OCI-LY7 (cell line): ENCODE measurements at regions not wholly inside any gene's neighbourhood (a gene's known extent, or its start where the extent isn't known, plus 50 kb on each side); places are given as distances from the start of the nearest gene placed in this dataset.

Experiments
- BruUV-seq: library from RNA; stranded (reverse); fragments of 400-500 nt; replicated peaks from 2 replicates; lab custom pipeline; 2021; lab: Mats Ljungman, UMichigan
- CTCF ChIA-PET: fragments of 300-600 bp; sonication (Branson Sonifier 250); formaldehyde crosslinking; loops from one replicate; lab custom pipeline; 2022; ENCODE audit warnings: antibody characterized with exemption; ENCODE audit not compliant: unreplicated experiment; lab: Charles Lee
- POLR2A ChIA-PET: fragments of 300-600 bp; sonication (Branson Sonifier 250); formaldehyde crosslinking; loops from one replicate; lab custom pipeline; 2022; ENCODE audit warnings: antibody characterized with exemption; lab: Charles Lee
- DNase-seq: peaks from one replicate; pipeline ENCODE4 v3.0.0-alpha.2; 2015; ENCODE audit warnings: low spot score
- H2AFZ ChIP-seq: fragments of 200-600 bp; sonication (generic), shearing (Covaris generic); 2 replicates; pipeline ENCODE4 v1.6.1; 2014; ENCODE audit warnings: mild to moderate bottlenecking, antibody characterized with exemption, low read length, moderate library complexity
- H3K27ac ChIP-seq: fragments of 200-600 bp; sonication (generic); 2 replicates; pipeline ENCODE4 v1.5.1; 2014; ENCODE audit warnings: mixed run types, low read depth, mild to moderate bottlenecking, moderate library complexity, low read length, inconsistent platforms; ENCODE audit not compliant: poor library complexity, severe bottlenecking
- H3K36me3 ChIP-seq: fragments of 200-600 bp; sonication (generic); 2 replicates; pipeline ENCODE4 v1.6.1; 2014; ENCODE audit warnings: mild to moderate bottlenecking, antibody characterized with exemption, low read length, moderate library complexity, mixed read lengths; ENCODE audit not compliant: insufficient read depth
- H3K4me1 ChIP-seq: fragments of 200-600 bp; sonication (generic); 2 replicates; pipeline ENCODE4 v1.5.1; 2014; ENCODE audit warnings: mild to moderate bottlenecking, low read length; ENCODE audit not compliant: insufficient read depth, poor library complexity, severe bottlenecking
- H3K4me2 ChIP-seq: fragments of 200-600 bp; sonication (generic); 2 replicates; pipeline ENCODE4 v1.6.1; 2014; ENCODE audit warnings: mild to moderate bottlenecking, low read length
- H3K4me3 ChIP-seq: fragments of 200-600 bp; sonication (generic); 2 replicates; pipeline ENCODE4 v1.5.1; 2014; ENCODE audit warnings: mild to moderate bottlenecking, low read depth, low read length; ENCODE audit not compliant: poor library complexity, severe bottlenecking
- H3K79me2 ChIP-seq: fragments of 200-600 bp; sonication (generic); 2 replicates; pipeline ENCODE4 v1.6.1; 2016; ENCODE audit warnings: low read depth, mild to moderate bottlenecking, low read length, moderate library complexity, mixed read lengths; ENCODE audit not compliant: insufficient read depth
- H3K9me2 ChIP-seq: fragments of 200-600 bp; sonication (generic); 2 replicates; pipeline ENCODE4 v1.6.1; 2016; ENCODE audit warnings: mild to moderate bottlenecking, low read length, mixed read lengths; ENCODE audit not compliant: insufficient read depth
- H3K9me3 ChIP-seq: fragments of 200-600 bp; sonication (generic); 2 replicates; pipeline ENCODE4 v1.6.1; 2014; ENCODE audit warnings: mild to moderate bottlenecking, mixed run types, low read length, mixed read lengths
- H4K20me1 ChIP-seq: fragments of 200-600 bp; sonication (generic); 2 replicates; pipeline ENCODE4 v1.6.1; 2014; ENCODE audit warnings: mild to moderate bottlenecking, antibody characterized with exemption, low read length, moderate library complexity, mixed read lengths; ENCODE audit not compliant: insufficient read depth
- EZH2phosphoT487 ChIP-seq: fragments of 200-600 bp; sonication (generic); IDR thresholded peaks from 2 replicates; pipeline ENCODE4 v1.6.1; 2018; ENCODE audit warnings: low read depth, borderline replicate concordance, mild to moderate bottlenecking, mixed run types, antibody characterized with exemption, low read length, moderate library complexity, mixed read lengths
- intact Hi-C: fragments of 100-400 bp; cut with micrococcal nuclease; formaldehyde crosslinking; loops from one replicate; pipeline ENCODE4 v1.10.0; 2022; ENCODE audit not compliant: unreplicated experiment
- TF ChIP-seq, protein P1 (sequence below): fragments of 200-600 bp; sonication (generic); conservative IDR thresholded peaks from 2 replicates; pipeline ENCODE4 v1.5.1; 2014; ENCODE audit warnings: mild to moderate bottlenecking, antibody characterized with exemption, low read length, moderate library complexity, mixed read lengths

DNA sequence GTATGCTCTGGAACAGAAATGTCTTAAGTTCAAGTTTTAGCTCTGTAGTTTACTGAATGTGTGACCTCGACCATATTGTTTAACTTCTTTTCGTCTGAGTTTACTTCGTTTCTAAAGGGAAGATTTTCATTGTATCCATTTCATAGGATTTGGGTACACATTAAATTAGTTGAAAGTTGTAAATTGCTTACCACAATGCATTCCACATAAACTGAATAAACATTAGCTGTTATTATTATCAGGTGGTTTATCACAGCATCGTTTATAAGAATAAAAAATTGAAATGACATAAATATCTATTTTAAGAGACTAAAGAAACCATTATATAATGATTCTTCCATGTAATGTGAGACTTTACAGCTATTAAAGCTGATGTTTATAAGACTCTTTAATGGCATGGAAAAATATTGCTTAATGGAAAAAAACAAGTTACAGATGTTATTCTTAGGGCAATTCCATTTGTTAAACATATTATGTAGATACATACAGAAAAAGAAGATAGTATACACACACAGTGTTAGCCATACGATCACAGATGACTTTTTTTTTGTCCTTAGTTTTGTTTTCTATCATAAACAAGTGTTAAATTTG is 342.3 kb upstream of the SGO1 start:
- H3K27ac ChIP-seq = no peak overlapping the region
- no peak overlapping the region for H3K4me3 ChIP-seq
- intact Hi-C loops = no loop called here
- no peak for DNase-seq
- no peaks in the 10 kb centered on the region for H3K4me1 ChIP-seq
- H2AFZ ChIP-seq = no peak overlapping the region
- ChIA-PET CTCF (no interaction called here), POLR2A (no interaction called here)
- no peaks in the 10 kb centered on the region for H3K9me3 ChIP-seq
- no peaks in the 10 kb centered on the region for H3K79me2 ChIP-seq
- H3K9me2 ChIP-seq = no peaks in the 10 kb centered on the region
- no peaks in the 10 kb centered on the region for H3K36me3 ChIP-seq
- BruUV-seq = no TSS peak
- TF ChIP-seq, protein P1, sequence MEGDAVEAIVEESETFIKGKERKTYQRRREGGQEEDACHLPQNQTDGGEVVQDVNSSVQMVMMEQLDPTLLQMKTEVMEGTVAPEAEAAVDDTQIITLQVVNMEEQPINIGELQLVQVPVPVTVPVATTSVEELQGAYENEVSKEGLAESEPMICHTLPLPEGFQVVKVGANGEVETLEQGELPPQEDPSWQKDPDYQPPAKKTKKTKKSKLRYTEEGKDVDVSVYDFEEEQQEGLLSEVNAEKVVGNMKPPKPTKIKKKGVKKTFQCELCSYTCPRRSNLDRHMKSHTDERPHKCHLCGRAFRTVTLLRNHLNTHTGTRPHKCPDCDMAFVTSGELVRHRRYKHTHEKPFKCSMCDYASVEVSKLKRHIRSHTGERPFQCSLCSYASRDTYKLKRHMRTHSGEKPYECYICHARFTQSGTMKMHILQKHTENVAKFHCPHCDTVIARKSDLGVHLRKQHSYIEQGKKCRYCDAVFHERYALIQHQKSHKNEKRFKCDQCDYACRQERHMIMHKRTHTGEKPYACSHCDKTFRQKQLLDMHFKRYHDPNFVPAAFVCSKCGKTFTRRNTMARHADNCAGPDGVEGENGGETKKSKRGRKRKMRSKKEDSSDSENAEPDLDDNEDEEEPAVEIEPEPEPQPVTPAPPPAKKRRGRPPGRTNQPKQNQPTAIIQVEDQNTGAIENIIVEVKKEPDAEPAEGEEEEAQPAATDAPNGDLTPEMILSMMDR = no peak
- TF ChIP-seq EZH2phosphoT487 = no peak
- no peak overlapping the region for H3K4me2 ChIP-seq
- no peaks in the 10 kb centered on the region for H4K20me1 ChIP-seq

DNA sequence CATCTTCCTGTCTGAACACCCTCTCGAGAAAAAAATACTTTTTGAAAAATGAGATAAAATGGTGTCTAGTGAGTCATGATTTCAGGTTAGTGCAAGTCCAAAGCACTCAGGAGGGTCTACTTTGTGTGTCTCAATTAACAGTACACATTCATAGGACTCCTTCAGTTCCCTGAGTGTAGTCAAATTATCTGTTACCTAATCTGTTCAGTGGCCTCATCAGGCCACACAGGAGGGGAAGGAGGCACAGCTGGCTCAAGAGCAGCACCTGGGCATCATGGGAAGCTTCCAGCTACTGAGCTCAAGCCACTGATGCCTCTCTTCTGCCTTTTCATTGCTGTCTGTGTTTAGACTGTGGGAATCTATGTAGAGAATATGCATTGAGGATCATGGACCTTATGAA is 341.4 kb upstream of the SGO1 start:
- Histone ChIP-seq H3K4me1 (no peaks in the 10 kb centered on the region), H3K4me3 (no peak overlapping the region), H4K20me1 (no peaks in the 10 kb centered on the region), H3K9me3 (no peaks in the 10 kb centered on the region), H3K27ac (no peak overlapping the region), H3K9me2 (no peaks in the 10 kb centered on the region), H3K4me2 (no peak overlapping the region), H3K79me2 (no peaks in the 10 kb centered on the region), H3K36me3 (no peaks in the 10 kb centered on the region), H2AFZ (no peak overlapping the region)
- no TSS peak for BruUV-seq
- DNase-seq = no peak
- CTCF ChIA-PET = no interaction called here
- POLR2A ChIA-PET = interaction anchor here (0.5 kb wide), 1 partner anchor 16 kb away, joined by 3 read pairs; no protein-coding TSS in a partner anchor
- no peak for TF ChIP-seq EZH2phosphoT487
- TF ChIP-seq, protein P1 = no peak
- intact Hi-C loops = no loop called here

DNA sequence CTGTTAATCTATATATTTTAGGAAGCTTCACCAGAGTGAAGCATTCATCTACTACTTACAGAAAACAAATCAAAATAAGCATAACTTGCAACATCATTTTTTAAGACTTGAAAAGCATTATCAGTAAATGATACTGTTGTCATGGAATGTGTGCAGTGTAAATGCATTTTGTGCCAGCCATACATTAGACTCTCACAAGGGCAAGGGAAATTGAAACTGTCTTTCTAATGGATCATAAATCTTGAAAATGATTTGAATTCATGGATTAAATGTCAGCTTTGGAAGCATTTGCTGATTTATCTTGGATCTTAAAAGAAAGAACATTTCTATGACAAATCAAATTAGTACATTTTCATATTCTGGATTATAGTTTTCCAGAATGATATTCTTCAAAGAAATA is 338.3 kb upstream of the SGO1 start:
- TF ChIP-seq EZH2phosphoT487 = no peak
- TF ChIP-seq, protein P1 = no peak
- Histone ChIP-seq H3K27ac (no peak overlapping the region), H3K36me3 (no peaks in the 10 kb centered on the region), H3K4me2 (no peak overlapping the region), H4K20me1 (no peaks in the 10 kb centered on the region), H3K9me2 (no peaks in the 10 kb centered on the region), H2AFZ (no peak overlapping the region), H3K4me1 (no peaks in the 10 kb centered on the region), H3K79me2 (no peaks in the 10 kb centered on the region), H3K4me3 (no peak overlapping the region), H3K9me3 (no peaks in the 10 kb centered on the region)
- intact Hi-C loops = no loop called here
- BruUV-seq = no TSS peak
- DNase-seq = no peak
- ChIA-PET POLR2A (no interaction called here), CTCF (no interaction called here)
